Trophoblast cell (in vitro differentiated cells and primary cell): ENCODE measurements at regions not wholly inside any gene's neighbourhood (a gene's known extent, or its start where the extent isn't known, plus 50 kb on each side); places are given as distances from the start of the nearest gene placed in this dataset.

Source experiments
- DNase-seq, 2 donors: peaks; one replicate each; pipeline ENCODE4 v3.0.0-alpha.2; 2016
- H2AFZ ChIP-seq: 2 replicates; pipeline ENCODE4 v1.6.1; 2013; ENCODE audit warnings: low read length, moderate library complexity, mild to moderate bottlenecking; ENCODE audit not compliant: insufficient read depth, poor library complexity
- H2AK5ac ChIP-seq: 2 replicates; pipeline ENCODE4 v1.6.1; 2013; ENCODE audit warnings: mild to moderate bottlenecking, low read length
- H2BK120ac ChIP-seq: 2 replicates; pipeline ENCODE4 v1.6.1; 2013; ENCODE audit warnings: low read length, mild to moderate bottlenecking, moderate library complexity; ENCODE audit not compliant: insufficient read depth, poor library complexity
- H2BK12ac ChIP-seq: 2 replicates; pipeline ENCODE4 v1.6.1; 2013; ENCODE audit warnings: mild to moderate bottlenecking, low read length, moderate library complexity
- H2BK5ac ChIP-seq: 2 replicates; pipeline ENCODE4 v1.6.1; 2013; ENCODE audit warnings: low read length, low read depth, moderate library complexity, mild to moderate bottlenecking; ENCODE audit not compliant: poor library complexity
- H3K14ac ChIP-seq: 2 replicates; pipeline ENCODE4 v1.6.1; 2013; ENCODE audit warnings: mild to moderate bottlenecking, low read length
- H3K18ac ChIP-seq: 2 replicates; pipeline ENCODE4 v1.6.1; 2013; ENCODE audit warnings: mild to moderate bottlenecking, low read length
- H3K23ac ChIP-seq: 2 replicates; pipeline ENCODE4 v1.6.1; 2013; ENCODE audit warnings: low read length
- H3K27ac ChIP-seq: 2 replicates; pipeline ENCODE4 v1.5.1; 2013; ENCODE audit warnings: low read depth, mild to moderate bottlenecking, inconsistent platforms, low read length, moderate library complexity
- H3K27me3 ChIP-seq: 2 replicates; pipeline ENCODE4 v1.6.1; 2013; ENCODE audit warnings: inconsistent platforms, mild to moderate bottlenecking, low read length, moderate library complexity; ENCODE audit not compliant: insufficient read depth
- H3K36me3 ChIP-seq, 2 experiments: 1 replicate in 1 of 2; 2 replicates in 1 of 2; pipeline ENCODE4 v1.6.1; 2013; ENCODE audit warnings: low read length in 2 of 2, mild to moderate bottlenecking in 2 of 2, moderate library complexity in 1 of 2; ENCODE audit not compliant: insufficient read depth in 2 of 2, control insufficient read depth in 1 of 2
- H3K4ac ChIP-seq: 2 replicates; pipeline ENCODE4 v1.6.1; 2013; ENCODE audit warnings: low read depth, mild to moderate bottlenecking, low read length, moderate library complexity
- H3K4me1 ChIP-seq, 2 experiments: 1 replicate in 1 of 2; 2 replicates in 1 of 2; pipeline ENCODE4 v1.6.1; 2013; ENCODE audit warnings: low read length in 2 of 2, mild to moderate bottlenecking in 2 of 2, moderate library complexity in 1 of 2; ENCODE audit not compliant: insufficient read depth in 2 of 2, control insufficient read depth in 1 of 2
- H3K4me2 ChIP-seq: 2 replicates; pipeline ENCODE4 v1.6.1; 2013; ENCODE audit warnings: inconsistent platforms, mild to moderate bottlenecking, low read length, moderate library complexity
- H3K4me3 ChIP-seq: 2 replicates; pipeline ENCODE4 v1.5.1; 2013; ENCODE audit warnings: mild to moderate bottlenecking, low read depth, low read length, inconsistent platforms
- H3K79me1 ChIP-seq: one replicate; pipeline ENCODE4 v1.6.1; 2013; ENCODE audit warnings: low read length
- H3K79me2 ChIP-seq: 2 replicates; pipeline ENCODE4 v1.6.1; 2013; ENCODE audit warnings: low read length, mild to moderate bottlenecking; ENCODE audit not compliant: control insufficient read depth, insufficient read depth, poor library complexity
- H3K9ac ChIP-seq: 2 replicates; pipeline ENCODE4 v1.6.1; 2013; ENCODE audit warnings: mild to moderate bottlenecking, low read length
- H3K9me3 ChIP-seq: 2 replicates; pipeline ENCODE4 v1.6.1; 2013; ENCODE audit warnings: low read depth, mild to moderate bottlenecking, control low read depth, inconsistent platforms, low read length; ENCODE audit not compliant: insufficient read depth
- H4K12ac ChIP-seq: 2 replicates; pipeline ENCODE4 v1.6.1; 2013; ENCODE audit warnings: low read depth, mild to moderate bottlenecking, low read length, moderate library complexity
- H4K8ac ChIP-seq: 2 replicates; pipeline ENCODE4 v1.6.1; 2013; ENCODE audit warnings: low read depth, mild to moderate bottlenecking, low read length, moderate library complexity
- H4K91ac ChIP-seq: one replicate; pipeline ENCODE4 v1.6.1; 2013; ENCODE audit warnings: low read depth, mild to moderate bottlenecking, low read length, moderate library complexity
- WGBS: extraction: QIAGEN DNeasy Blood & Tissue Kit; methylation state at CpG from one replicate; pipeline ENCODE4 v1.1.7; 2013; ENCODE audit warnings: missing lambda C conversion rate; ENCODE audit not compliant: insufficient read length, insufficient coverage; ENCODE audit errors: extremely low coverage; 5-methylcytosine and 5-hydroxymethylcytosine counted together

- DNase-seq: no peak
- Histone ChIP-seq H2AK5ac (no peak overlapping the region), H3K4me1 (no peaks in the 10 kb centered on the region), H3K4ac (no peak overlapping the region), H3K27ac (no peak overlapping the region), H3K9me3 (peaks cover 13% of the 10 kb centered on the region), H3K79me2 (no peaks in the 10 kb centered on the region), H2BK5ac (no peak overlapping the region), H3K4me3 (no peak overlapping the region), H3K9ac (no peak overlapping the region), H3K27me3 (no peaks in the 10 kb centered on the region), H3K79me1 (no peaks in the 10 kb centered on the region), H4K12ac (no peak overlapping the region), H3K23ac (no peak overlapping the region), H4K8ac (no peak overlapping the region), H2BK12ac (no peak overlapping the region), H3K4me2 (no peak overlapping the region), H3K14ac (no peak overlapping the region), H2AFZ (no peak overlapping the region), H3K18ac (no peak overlapping the region), H2BK120ac (no peak overlapping the region), H4K91ac (no peak overlapping the region), H3K36me3 (no peaks in the 10 kb centered on the region)
- WGBS: no CpG with 5 or more reads among the region's 7 CpGs
Measured at GRCh38 chr10:131668903-131669302, 231.9 kb upstream of the PPP2R2D start.

- WGBS: 100% methylated on average over 1 of the region's 1 CpG
Measured at GRCh38 chr10:131669838-131670237, 231.0 kb upstream of the PPP2R2D start.

GRCh38 chr10:131670341-131670740 lies 230.5 kb upstream of the PPP2R2D start:
- Histone ChIP-seq H3K9ac (no peak overlapping the region), H2BK5ac (no peak overlapping the region), H3K36me3 (no peaks in the 10 kb centered on the region), H2AFZ (no peak overlapping the region), H3K27me3 (no peaks in the 10 kb centered on the region), H3K4me2 (no peak overlapping the region), H3K27ac (no peak overlapping the region), H4K91ac (no peak overlapping the region), H4K8ac (no peak overlapping the region), H2AK5ac (no peak overlapping the region), H3K9me3 (peaks cover 16% of the 10 kb centered on the region), H3K4ac (no peak overlapping the region), H3K18ac (no peak overlapping the region), H3K4me3 (no peak overlapping the region), H3K23ac (no peak overlapping the region), H3K4me1 (no peaks in the 10 kb centered on the region), H3K79me1 (no peaks in the 10 kb centered on the region), H3K79me2 (no peaks in the 10 kb centered on the region), H4K12ac (no peak overlapping the region), H3K14ac (no peak overlapping the region), H2BK12ac (no peak overlapping the region), H2BK120ac (no peak overlapping the region)
- DNase-seq: no peak
- whole genome bisulfite sequencing: no CpG with 5 or more reads among the region's 5 CpGs

More at GRCh38 chr10:131669838-131670237, 231.0 kb upstream of the PPP2R2D start:
- no peaks in the 10 kb centered on the region for H3K36me3 ChIP-seq
- H3K18ac ChIP-seq: no peak overlapping the region
- H3K4me3 ChIP-seq: no peak overlapping the region
- H3K27ac ChIP-seq: no peak overlapping the region
- no peak overlapping the region for H3K4ac ChIP-seq
- no peak overlapping the region for H3K4me2 ChIP-seq
- no peak for DNase-seq
- H2BK120ac ChIP-seq: no peak overlapping the region
- H2BK12ac ChIP-seq: no peak overlapping the region
- H3K9me3 ChIP-seq: peaks cover 16% of the 10 kb centered on the region
- H3K14ac ChIP-seq: no peak overlapping the region
- H2AK5ac ChIP-seq: no peak overlapping the region
- no peaks in the 10 kb centered on the region for H3K27me3 ChIP-seq
- no peak overlapping the region for H2AFZ ChIP-seq
- no peak overlapping the region for H4K91ac ChIP-seq
- H3K23ac ChIP-seq: no peak overlapping the region
- no peaks in the 10 kb centered on the region for H3K4me1 ChIP-seq
- no peaks in the 10 kb centered on the region for H3K79me1 ChIP-seq
- no peak overlapping the region for H3K9ac ChIP-seq
- H2BK5ac ChIP-seq: no peak overlapping the region
- H4K12ac ChIP-seq: no peak overlapping the region
- no peak overlapping the region for H4K8ac ChIP-seq
- no peaks in the 10 kb centered on the region for H3K79me2 ChIP-seq

GRCh38 chr10:131673396-131673795 lies 227.4 kb upstream of the PPP2R2D start:
- no peaks in the 10 kb centered on the region for H3K79me2 ChIP-seq
- no peak overlapping the region for H2BK5ac ChIP-seq
- H4K91ac ChIP-seq: no peak overlapping the region
- no peak overlapping the region for H3K4me3 ChIP-seq
- no peak overlapping the region for H4K8ac ChIP-seq
- H3K4me2 ChIP-seq: no peak overlapping the region
- H3K14ac ChIP-seq: no peak overlapping the region
- H3K4me1 ChIP-seq: peaks cover 0 to 4% of the 10 kb centered on the region in 2 experiments
- no peak overlapping the region for H2BK120ac ChIP-seq
- H3K23ac ChIP-seq: no peak overlapping the region
- H2AK5ac ChIP-seq: no peak overlapping the region
- H3K27me3 ChIP-seq: no peaks in the 10 kb centered on the region
- H3K79me1 ChIP-seq: no peaks in the 10 kb centered on the region
- no peak overlapping the region for H3K27ac ChIP-seq
- DNase-seq: no peak
- H3K36me3 ChIP-seq: no peaks in the 10 kb centered on the region
- no peak overlapping the region for H3K18ac ChIP-seq
- H2BK12ac ChIP-seq: no peak overlapping the region
- peaks cover 17% of the 10 kb centered on the region for H3K9me3 ChIP-seq
- no peak overlapping the region for H3K4ac ChIP-seq
- H2AFZ ChIP-seq: no peak overlapping the region
- H3K9ac ChIP-seq: no peak overlapping the region
- H4K12ac ChIP-seq: no peak overlapping the region
- no CpG with 5 or more reads among the region's 7 CpGs for WGBS
